Smooth muscle cell (in vitro differentiated cells): ENCODE measurements at regions not wholly inside any gene's neighbourhood (a gene's known extent, or its start where the extent isn't known, plus 50 kb on each side); places are given as distances from the start of the nearest gene placed in this dataset.

Source experiments
- DNase-seq: peaks from one replicate; lab custom pipeline; 2025; ENCODE audit not compliant: unreplicated experiment; lab: John Stamatoyannopoulos, UW
- H2AFZ ChIP-seq: fragments of 200-600 bp; sonication (generic); 2 replicates; pipeline ENCODE4 v1.6.0; 2016; ENCODE audit warnings: antibody characterized with exemption, low read depth, mild to moderate bottlenecking
- H3F3A ChIP-seq: fragments of 200-600 bp; sonication (generic); 2 replicates; pipeline ENCODE4 v1.6.0; 2017; ENCODE audit warnings: antibody characterized with exemption, low read depth
- H3K27ac ChIP-seq: fragments of 200-600 bp; sonication (generic); 2 replicates; pipeline ENCODE4 v1.5.1; 2016; ENCODE audit warnings: low read depth, mild to moderate bottlenecking
- H3K27me3 ChIP-seq: fragments of 200-600 bp; sonication (generic); 2 replicates; pipeline ENCODE4 v1.6.1; 2016; ENCODE audit warnings: low read depth, mild to moderate bottlenecking
- H3K36me3 ChIP-seq: fragments of 200-600 bp; sonication (generic); 2 replicates; pipeline ENCODE4 v1.5.1; 2016; ENCODE audit warnings: low read depth
- H3K4me1 ChIP-seq: fragments of 200-600 bp; sonication (generic); 2 replicates; pipeline ENCODE4 v1.5.1; 2016; ENCODE audit warnings: low read depth
- H3K4me2 ChIP-seq: fragments of 200-600 bp; sonication (generic); 2 replicates; pipeline ENCODE4 v1.6.0; 2016; ENCODE audit warnings: mild to moderate bottlenecking
- H3K4me3 ChIP-seq: fragments of 200-600 bp; sonication (generic); 2 replicates; pipeline ENCODE4 v1.5.1; 2016; ENCODE audit warnings: mild to moderate bottlenecking
- H3K79me2 ChIP-seq: fragments of 200-600 bp; sonication (generic); 2 replicates; pipeline ENCODE4 v1.6.0; 2016; ENCODE audit warnings: low read depth, mild to moderate bottlenecking
- H3K9ac ChIP-seq: fragments of 200-600 bp; sonication (generic); 2 replicates; pipeline ENCODE4 v1.6.0; 2016; ENCODE audit warnings: low read depth
- H3K9me3 ChIP-seq: fragments of 200-600 bp; sonication (generic); replicated peaks from 2 replicates; pipeline ENCODE4 v1.5.1; 2016; ENCODE audit warnings: low read depth
- H4K20me1 ChIP-seq: fragments of 200-600 bp; sonication (generic); 2 replicates; pipeline ENCODE4 v1.6.0; 2016; ENCODE audit warnings: low read depth
- CTCF ChIP-seq: fragments of 200-600 bp; sonication (generic); IDR thresholded peaks from 2 replicates; pipeline ENCODE4 v1.5.1; 2017; ENCODE audit warnings: borderline replicate concordance, mild to moderate bottlenecking, antibody characterized with exemption; ENCODE audit not compliant: insufficient read depth, poor library complexity, severe bottlenecking
- WGBS: methylation state at CpG from one replicate; pipeline ENCODE4 v1.1.7; 2016; ENCODE audit warnings: low lambda C conversion rate; 5-methylcytosine and 5-hydroxymethylcytosine counted together

GRCh38 chr3:87568331-87568730 is 291.9 kb upstream of the POU1F1 start:
- H3K27ac ChIP-seq: no peak overlapping the region
- H3K9ac ChIP-seq: no peak overlapping the region
- no peaks in the 10 kb centered on the region for H3K9me3 ChIP-seq
- H2AFZ ChIP-seq: no peak overlapping the region
- TF ChIP-seq CTCF: no peak
- H3K27me3 ChIP-seq: no peaks in the 10 kb centered on the region
- H3K4me3 ChIP-seq: no peak overlapping the region
- no peak overlapping the region for H3K4me2 ChIP-seq
- no peaks in the 10 kb centered on the region for H3F3A ChIP-seq
- H3K36me3 ChIP-seq: no peaks in the 10 kb centered on the region
- 87% methylated on average over 5 of the region's 5 CpGs for WGBS
- H4K20me1 ChIP-seq: no peaks in the 10 kb centered on the region
- H3K79me2 ChIP-seq: no peaks in the 10 kb centered on the region
- DNase-seq: no peak
- H3K4me1 ChIP-seq: no peaks in the 10 kb centered on the region

GRCh38 chr3:87564438-87564837 is 288.1 kb upstream of the POU1F1 start:
- no peak overlapping the region for H3K27ac ChIP-seq
- 73% methylated on average over 1 of the region's 1 CpG for WGBS
- no peak overlapping the region for H2AFZ ChIP-seq
- H3K79me2 ChIP-seq: no peaks in the 10 kb centered on the region
- no peak overlapping the region for H3K9ac ChIP-seq
- no peaks in the 10 kb centered on the region for H3K36me3 ChIP-seq
- no peaks in the 10 kb centered on the region for H3K27me3 ChIP-seq
- no peaks in the 10 kb centered on the region for H4K20me1 ChIP-seq
- no peak overlapping the region for H3K4me2 ChIP-seq
- no peak for DNase-seq
- H3K4me3 ChIP-seq: no peak overlapping the region
- H3F3A ChIP-seq: no peaks in the 10 kb centered on the region
- H3K4me1 ChIP-seq: no peaks in the 10 kb centered on the region
- H3K9me3 ChIP-seq: no peaks in the 10 kb centered on the region
- TF ChIP-seq CTCF: no peak

DNA sequence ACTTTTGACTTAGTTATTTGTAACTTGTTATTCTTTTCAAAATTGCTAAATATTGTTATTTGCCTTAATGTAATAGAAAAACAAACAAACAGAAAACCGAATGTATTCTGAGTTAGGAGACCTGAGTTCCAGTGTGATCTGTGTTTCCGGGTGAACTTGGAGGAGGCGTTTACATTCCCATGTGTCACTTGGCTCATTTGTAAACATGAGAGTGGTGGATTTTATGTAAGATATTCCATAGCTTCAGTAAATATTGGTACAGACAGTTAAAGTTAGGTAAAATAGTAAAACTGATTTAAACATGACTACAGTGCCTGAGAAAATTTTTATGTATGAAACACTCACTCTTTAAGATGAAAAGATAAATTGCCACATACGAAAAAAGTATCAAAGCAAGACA is 287.3 kb upstream of the POU1F1 start:
- H3K79me2 ChIP-seq: no peaks in the 10 kb centered on the region
- H3K4me1 ChIP-seq: no peaks in the 10 kb centered on the region
- H4K20me1 ChIP-seq: no peaks in the 10 kb centered on the region
- H3K4me3 ChIP-seq: no peak overlapping the region
- H3K4me2 ChIP-seq: no peak overlapping the region
- no peak for TF ChIP-seq CTCF
- no peak overlapping the region for H2AFZ ChIP-seq
- no peaks in the 10 kb centered on the region for H3K36me3 ChIP-seq
- no peak for DNase-seq
- H3K9me3 ChIP-seq: no peaks in the 10 kb centered on the region
- 84% methylated on average over 4 of the region's 4 CpGs for WGBS
- H3K27me3 ChIP-seq: no peaks in the 10 kb centered on the region
- no peaks in the 10 kb centered on the region for H3F3A ChIP-seq
- no peak overlapping the region for H3K9ac ChIP-seq
- H3K27ac ChIP-seq: no peak overlapping the region

DNA sequence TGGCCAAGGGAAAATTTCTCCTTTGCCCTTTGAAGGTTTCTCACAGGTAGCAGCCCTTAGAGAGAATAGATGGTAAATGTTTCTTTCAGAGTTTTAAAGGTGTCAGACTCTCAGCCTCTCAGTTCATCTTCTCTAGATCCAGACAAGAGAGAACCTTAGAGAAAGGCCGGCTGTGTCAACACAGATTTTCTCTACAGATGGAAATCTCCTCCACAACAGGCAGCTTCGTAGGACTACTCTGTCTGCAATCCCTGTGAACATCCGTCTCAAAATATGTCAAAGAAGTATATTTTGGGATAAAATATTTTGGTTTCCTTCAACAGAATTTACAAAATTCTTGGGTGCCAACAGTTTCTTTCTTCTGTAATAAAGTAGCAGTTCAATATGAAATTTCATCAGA is 282.1 kb upstream of the POU1F1 start:
- 91% methylated on average over 3 of the region's 3 CpGs for WGBS
- no peaks in the 10 kb centered on the region for H4K20me1 ChIP-seq
- no peak for TF ChIP-seq CTCF
- no peak overlapping the region for H3K4me3 ChIP-seq
- no peak for DNase-seq
- no peaks in the 10 kb centered on the region for H3F3A ChIP-seq
- H3K79me2 ChIP-seq: no peaks in the 10 kb centered on the region
- no peaks in the 10 kb centered on the region for H3K27me3 ChIP-seq
- H2AFZ ChIP-seq: no peak overlapping the region
- no peaks in the 10 kb centered on the region for H3K36me3 ChIP-seq
- H3K4me1 ChIP-seq: no peaks in the 10 kb centered on the region
- no peak overlapping the region for H3K9ac ChIP-seq
- no peaks in the 10 kb centered on the region for H3K9me3 ChIP-seq
- H3K27ac ChIP-seq: no peak overlapping the region
- no peak overlapping the region for H3K4me2 ChIP-seq
